GM21576 (cell line): ENCODE measurements at regions not wholly inside any gene's neighbourhood (a gene's known extent, or its start where the extent isn't known, plus 50 kb on each side); places are given as distances from the start of the nearest gene placed in this dataset.

Experiments used
- ATAC-seq: cut with Tn5 transposase; IDR thresholded peaks from one replicate; pipeline ENCODE4 v1.9.1; 2021; ENCODE audit warnings: mild to moderate bottlenecking, moderate library complexity; ENCODE audit not compliant: unreplicated experiment

- no peak for ATAC-seq
Observed at GRCh38 chr20:6439737-6440442, 317.1 kb upstream of the FERMT1 start.

GRCh38 chr20:6434131-6434530 is 311.3 kb upstream of the FERMT1 start:
- ATAC-seq: no peak

- ATAC-seq: no peak
Observed at GRCh38 chr20:6430381-6430780, 307.6 kb upstream of the FERMT1 start.

GRCh38 chr20:6426287-6426891 is 303.6 kb upstream of the FERMT1 start:
- no peak for ATAC-seq

GRCh38 chr20:6421321-6422248 is 298.8 kb upstream of the FERMT1 start:
- no peak for ATAC-seq

GRCh38 chr20:6420336-6420735 is 297.5 kb upstream of the FERMT1 start:
- ATAC-seq: no peak

GRCh38 chr20:6418732-6419131 is 295.9 kb upstream of the FERMT1 start:
- no peak for ATAC-seq

- ATAC-seq: no peak
Observed at GRCh38 chr20:6416371-6416770, 293.5 kb upstream of the FERMT1 start.

GRCh38 chr20:6411651-6412050 is 288.8 kb upstream of the FERMT1 start:
- ATAC-seq: no peak

GRCh38 chr20:6410721-6411120 is 287.9 kb upstream of the FERMT1 start:
- ATAC-seq: no peak

GRCh38 chr20:6407163-6407562 is 284.3 kb upstream of the FERMT1 start:
- no peak for ATAC-seq

GRCh38 chr20:6401893-6402557 is 279.2 kb upstream of the FERMT1 start:
- ATAC-seq: no peak

GRCh38 chr20:6397115-6397514 is 274.3 kb upstream of the FERMT1 start:
- ATAC-seq: no peak

GRCh38 chr20:6395695-6396094 is 272.9 kb upstream of the FERMT1 start:
- ATAC-seq: no peak

GRCh38 chr20:6388671-6389197 is 265.9 kb upstream of the FERMT1 start:
- no peak for ATAC-seq

GRCh38 chr20:6384956-6385486 is 262.2 kb upstream of the FERMT1 start:
- ATAC-seq: no peak

GRCh38 chr20:6384380-6384779 is 261.6 kb upstream of the FERMT1 start:
- ATAC-seq: no peak

GRCh38 chr20:6381887-6382286 is 259.1 kb upstream of the FERMT1 start:
- no peak for ATAC-seq

- no peak for ATAC-seq
Observed at GRCh38 chr20:6362245-6362644, 239.4 kb upstream of the FERMT1 start.

GRCh38 chr20:6360766-6361165 is 237.9 kb upstream of the FERMT1 start:
- ATAC-seq: no peak
